MM.1S (cell line): ENCODE measurements at regions not wholly inside any gene's neighbourhood (a gene's known extent, or its start where the extent isn't known, plus 50 kb on each side); places are given as distances from the start of the nearest gene placed in this dataset.

Experiments
- CTCF ChIP-seq: fragments of 300-600 bp; sonication (generic); IDR thresholded peaks from 2 replicates; pipeline ENCODE4 v1.5.1; 2016; ENCODE audit warnings: antibody characterized with exemption, low read length, mixed read lengths
- EZH2 ChIP-seq: fragments of 300-600 bp; sonication (generic); optimal IDR thresholded peaks from 2 replicates; pipeline ENCODE3; 2017; ENCODE audit warnings: low read depth, mild to moderate bottlenecking, antibody characterized with exemption, low read length, mixed read lengths

DNA sequence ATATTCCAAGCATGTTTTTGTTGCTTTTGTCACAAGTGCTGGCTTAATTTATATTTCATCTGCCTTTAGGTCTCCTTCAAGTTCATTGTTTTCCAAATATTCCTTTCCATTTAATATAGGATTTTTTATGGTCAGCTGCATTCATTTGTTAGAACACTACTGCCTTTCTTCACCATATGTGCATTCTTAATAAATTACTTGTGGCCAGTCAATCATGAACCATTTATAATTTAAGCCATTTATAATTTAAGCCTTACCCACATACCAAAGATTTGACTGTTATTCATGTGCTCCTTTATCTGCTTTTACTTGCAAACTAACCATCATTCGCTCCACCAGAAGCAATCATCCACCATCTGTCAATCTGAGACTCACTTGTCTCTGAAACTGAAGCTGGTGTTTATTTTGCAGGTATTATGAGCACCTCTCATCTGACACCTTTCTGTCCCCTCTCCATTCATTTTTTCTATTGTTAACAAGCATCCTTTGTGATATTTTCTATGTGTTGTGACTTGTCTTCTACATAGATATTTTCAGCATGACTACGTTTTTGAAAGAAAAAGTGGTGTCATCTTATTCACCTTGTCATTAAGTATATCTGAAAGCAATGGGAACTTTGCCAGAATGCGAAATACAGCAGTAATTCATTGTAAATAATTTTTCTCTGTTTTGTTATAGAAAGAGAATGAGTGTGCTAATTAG, 786.8 kb downstream of the KCNJ3 start:
- TF ChIP-seq CTCF (no peak), EZH2 (no peak)
